ENCODE measurements at regions not wholly inside any gene's neighbourhood (a gene's known extent, or its start where the extent isn't known, plus 50 kb on each side); places are given as distances from the start of the nearest gene placed in this dataset.

DNA sequence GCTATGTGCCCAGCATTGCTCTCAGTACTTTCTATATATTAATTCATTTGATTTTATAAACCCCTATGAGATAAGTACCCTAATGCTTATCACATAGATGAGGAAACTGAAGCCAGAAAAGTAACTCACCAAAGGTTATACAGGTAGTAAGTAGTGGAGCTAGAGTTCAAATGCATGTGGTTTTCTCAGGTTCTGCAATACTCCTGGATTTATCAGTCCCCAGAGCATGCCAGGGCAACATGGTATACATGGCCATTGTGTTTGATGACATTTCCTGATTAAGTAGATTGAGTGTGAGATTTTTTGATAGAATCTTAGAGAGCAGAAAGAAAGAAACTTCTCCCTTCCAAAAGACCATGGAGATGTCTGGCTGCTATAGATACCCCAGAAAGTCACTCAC is 233.1 kb downstream of the IKZF2 start:
- peaks cover 0 to 2% of the 10 kb centered on the region in 2 donors for H3K4me1 ChIP-seq (ENCODE audit: control insufficient read depth in 2 of 2, insufficient read depth in 2 of 2, low read length in 1 of 2)
- no peaks in the 10 kb centered on the region for H3K9me3 ChIP-seq (ENCODE audit: control insufficient read depth in 2 of 2, insufficient read depth in 1 of 2, low read depth in 1 of 2, low read length in 1 of 2)
- H3K27me3 ChIP-seq (ENCODE audit: control insufficient read depth in 1 of 2, insufficient read depth in 2 of 2, low read length in 2 of 2): no peaks in the 10 kb centered on the region
- H3K36me3 ChIP-seq (ENCODE audit: control insufficient read depth in 2 of 2, insufficient read depth in 2 of 2, low read length in 1 of 2): no peaks in the 10 kb centered on the region
- H3K4me3 ChIP-seq (ENCODE audit: low read depth in 1 of 2, low read length in 2 of 2): no peak overlapping the region
- H3K27ac ChIP-seq (ENCODE audit: low read depth in 2 of 2, low read length in 1 of 2): peak overlapping the region; percentile 43 to 71

GRCh38 chr2:212915121-212915782 is 236.2 kb downstream of the IKZF2 start:
- Histone ChIP-seq H3K9me3 (ENCODE audit: control insufficient read depth in 2 of 2, insufficient read depth in 1 of 2, low read depth in 1 of 2, low read length in 1 of 2) (no peaks in the 10 kb centered on the region), H3K27ac (ENCODE audit: low read depth in 2 of 2, low read length in 1 of 2) (peak overlapping the region; percentile 27 to 45), H3K4me3 (ENCODE audit: low read depth in 1 of 2, low read length in 2 of 2) (no peak overlapping the region), H3K4me1 (ENCODE audit: control insufficient read depth in 2 of 2, insufficient read depth in 2 of 2, low read length in 1 of 2) (peaks cover 0 to 2% of the 10 kb centered on the region in 2 donors), H3K36me3 (ENCODE audit: control insufficient read depth in 2 of 2, insufficient read depth in 2 of 2, low read length in 1 of 2) (no peaks in the 10 kb centered on the region), H3K27me3 (ENCODE audit: control insufficient read depth in 1 of 2, insufficient read depth in 2 of 2, low read length in 2 of 2) (no peaks in the 10 kb centered on the region)
- WGBS, 2 donors: 60 to 65% methylated on average over 4 of the region's 4 CpGs

GRCh38 chr2:212914392-212914791 is 237.0 kb downstream of the IKZF2 start:
- Histone ChIP-seq H3K27ac (ENCODE audit: low read depth in 2 of 2, low read length in 1 of 2) (peak overlapping the region in 1 of 2 donors; percentile 82), H3K27me3 (ENCODE audit: control insufficient read depth in 1 of 2, insufficient read depth in 2 of 2, low read length in 2 of 2) (no peaks in the 10 kb centered on the region), H3K4me1 (ENCODE audit: control insufficient read depth in 2 of 2, insufficient read depth in 2 of 2, low read length in 1 of 2) (peaks cover 0 to 2% of the 10 kb centered on the region in 2 donors), H3K9me3 (ENCODE audit: control insufficient read depth in 2 of 2, insufficient read depth in 1 of 2, low read depth in 1 of 2, low read length in 1 of 2) (no peaks in the 10 kb centered on the region), H3K36me3 (ENCODE audit: control insufficient read depth in 2 of 2, insufficient read depth in 2 of 2, low read length in 1 of 2) (no peaks in the 10 kb centered on the region), H3K4me3 (ENCODE audit: low read depth in 1 of 2, low read length in 2 of 2) (no peak overlapping the region)
- 55 to 63% methylated on average over 3 of the region's 3 CpGs for WGBS, 2 donors

DNA sequence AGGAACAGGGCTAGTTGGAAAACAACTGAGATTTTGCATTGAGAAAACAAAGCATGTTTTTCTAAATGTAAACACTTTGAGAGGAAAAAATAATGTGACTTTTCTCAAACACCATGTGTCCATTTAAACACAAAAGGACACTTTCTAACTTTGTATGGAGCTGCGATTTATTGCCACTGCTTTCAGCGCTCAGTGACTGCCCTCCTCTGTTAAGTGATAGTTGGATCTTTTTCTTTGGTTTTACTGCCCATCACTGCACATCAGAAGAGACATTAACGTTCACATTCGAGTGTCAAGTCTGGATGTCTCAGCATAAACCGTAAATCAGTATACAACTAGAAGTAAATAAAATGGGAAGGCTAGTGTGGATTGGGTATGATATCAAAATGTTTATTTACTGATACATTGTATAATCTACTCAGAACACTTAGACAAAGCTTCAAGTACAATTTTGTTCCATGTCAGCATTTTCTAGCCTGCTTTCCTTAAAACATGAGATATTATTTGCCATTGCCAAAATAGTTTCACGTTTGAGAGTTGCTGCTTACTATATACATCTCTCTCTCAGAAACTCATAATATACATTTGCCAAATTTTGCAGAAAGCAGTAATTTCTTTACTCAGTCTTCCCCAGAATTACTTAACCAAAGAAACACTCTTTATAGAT is 237.6 kb downstream of the IKZF2 start:
- Histone ChIP-seq H3K27ac (ENCODE audit: low read depth in 2 of 2, low read length in 1 of 2) (peak overlapping the region; percentile 80 to 93), H3K4me3 (ENCODE audit: low read depth in 1 of 2, low read length in 2 of 2) (no peak overlapping the region), H3K27me3 (ENCODE audit: control insufficient read depth in 1 of 2, insufficient read depth in 2 of 2, low read length in 2 of 2) (no peaks in the 10 kb centered on the region), H3K9me3 (ENCODE audit: control insufficient read depth in 2 of 2, insufficient read depth in 1 of 2, low read depth in 1 of 2, low read length in 1 of 2) (no peaks in the 10 kb centered on the region), H3K36me3 (ENCODE audit: control insufficient read depth in 2 of 2, insufficient read depth in 2 of 2, low read length in 1 of 2) (no peaks in the 10 kb centered on the region), H3K4me1 (ENCODE audit: control insufficient read depth in 2 of 2, insufficient read depth in 2 of 2, low read length in 1 of 2) (peaks cover 0 to 1% of the 10 kb centered on the region in 2 donors)
- WGBS, 2 donors: 65 to 69% methylated on average over 6 of the region's 6 CpGs

GRCh38 chr2:212912445-212913103 is 238.8 kb downstream of the IKZF2 start:
- Histone ChIP-seq H3K36me3 (ENCODE audit: control insufficient read depth in 2 of 2, insufficient read depth in 2 of 2, low read length in 1 of 2) (no peaks in the 10 kb centered on the region), H3K9me3 (ENCODE audit: control insufficient read depth in 2 of 2, insufficient read depth in 1 of 2, low read depth in 1 of 2, low read length in 1 of 2) (no peaks in the 10 kb centered on the region), H3K4me1 (ENCODE audit: control insufficient read depth in 2 of 2, insufficient read depth in 2 of 2, low read length in 1 of 2) (no peaks in the 10 kb centered on the region), H3K27ac (ENCODE audit: low read depth in 2 of 2, low read length in 1 of 2) (peak overlapping the region; percentile 58 to 80), H3K27me3 (ENCODE audit: control insufficient read depth in 1 of 2, insufficient read depth in 2 of 2, low read length in 2 of 2) (no peaks in the 10 kb centered on the region), H3K4me3 (ENCODE audit: low read depth in 1 of 2, low read length in 2 of 2) (no peak overlapping the region)
- 41 to 47% methylated on average over 7 of the region's 7 CpGs for WGBS, 2 donors

DNA sequence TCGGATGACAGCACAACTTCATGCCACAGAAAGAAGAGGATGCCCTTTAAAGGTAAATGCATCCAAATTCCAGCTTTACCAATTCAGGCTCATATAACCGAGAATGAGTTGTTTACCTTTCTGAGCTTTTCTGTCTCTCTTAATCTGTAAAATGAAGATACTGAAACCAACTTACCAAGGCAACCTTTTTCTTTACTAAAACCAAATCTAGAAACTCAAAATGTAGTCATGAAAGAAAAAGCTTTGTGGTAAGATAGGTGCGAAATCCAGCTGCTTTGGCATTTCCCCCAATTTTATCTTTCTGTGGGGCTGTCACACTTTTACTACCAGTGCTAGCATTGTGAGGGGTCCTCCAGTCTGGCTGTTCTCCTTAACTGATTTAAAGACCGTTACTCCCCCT is 240.4 kb downstream of the IKZF2 start:
- no peaks in the 10 kb centered on the region for H3K9me3 ChIP-seq (ENCODE audit: control insufficient read depth in 2 of 2, insufficient read depth in 1 of 2, low read depth in 1 of 2, low read length in 1 of 2)
- H3K4me3 ChIP-seq (ENCODE audit: low read depth in 1 of 2, low read length in 2 of 2): no peak overlapping the region
- 73 to 76% methylated on average over 4 of the region's 4 CpGs for WGBS, 2 donors
- H3K36me3 ChIP-seq (ENCODE audit: control insufficient read depth in 2 of 2, insufficient read depth in 2 of 2, low read length in 1 of 2): no peaks in the 10 kb centered on the region
- peak overlapping the region; percentile 68 to 76 for H3K27ac ChIP-seq (ENCODE audit: low read depth in 2 of 2, low read length in 1 of 2)
- no peaks in the 10 kb centered on the region for H3K27me3 ChIP-seq (ENCODE audit: control insufficient read depth in 1 of 2, insufficient read depth in 2 of 2, low read length in 2 of 2)
- H3K4me1 ChIP-seq (ENCODE audit: control insufficient read depth in 2 of 2, insufficient read depth in 2 of 2, low read length in 1 of 2): no peaks in the 10 kb centered on the region

DNA sequence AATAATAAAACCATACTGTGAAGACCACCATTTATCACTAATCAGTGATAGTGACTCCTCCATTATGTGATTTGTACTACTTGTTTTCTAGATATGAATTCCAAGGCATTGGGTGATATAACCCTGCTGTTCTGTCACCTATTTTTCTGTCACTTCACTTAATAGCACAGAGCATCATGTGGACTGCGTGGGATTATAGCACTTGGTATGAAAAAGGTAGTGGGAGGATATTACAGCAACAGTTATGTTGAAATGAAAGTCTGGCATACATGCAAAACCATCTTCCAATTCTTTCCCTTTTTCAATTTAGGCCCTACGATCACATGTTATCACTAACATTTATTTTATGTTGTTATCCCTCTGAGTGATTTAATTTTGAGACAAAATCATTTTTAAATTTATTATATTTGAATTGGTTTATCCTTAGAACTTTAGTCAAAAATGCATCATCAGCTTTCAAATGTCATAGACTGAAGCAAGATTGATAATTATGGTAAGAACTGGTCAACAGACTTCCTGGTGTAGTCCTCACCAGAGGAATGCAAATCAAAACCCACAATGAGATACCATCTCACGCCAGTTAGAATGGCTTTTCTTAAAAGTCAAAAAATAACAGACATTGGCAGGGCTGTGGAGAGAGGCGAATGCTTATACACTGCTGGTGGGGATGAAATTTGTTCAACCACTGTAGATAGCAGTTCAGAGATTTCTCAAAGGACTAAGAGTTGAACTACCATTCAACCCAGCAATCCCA is 242.6 kb downstream of the IKZF2 start:
- no peaks in the 10 kb centered on the region for H3K36me3 ChIP-seq (ENCODE audit: control insufficient read depth in 2 of 2, insufficient read depth in 2 of 2, low read length in 1 of 2)
- no peak overlapping the region for H3K4me3 ChIP-seq (ENCODE audit: low read depth in 1 of 2, low read length in 2 of 2)
- no peaks in the 10 kb centered on the region for H3K9me3 ChIP-seq (ENCODE audit: control insufficient read depth in 2 of 2, insufficient read depth in 1 of 2, low read depth in 1 of 2, low read length in 1 of 2)
- WGBS, 2 donors: 85 to 91% methylated on average over 4 of the region's 4 CpGs
- H3K27ac ChIP-seq (ENCODE audit: low read depth in 2 of 2, low read length in 1 of 2): no peak overlapping the region
- no peaks in the 10 kb centered on the region for H3K27me3 ChIP-seq (ENCODE audit: control insufficient read depth in 1 of 2, insufficient read depth in 2 of 2, low read length in 2 of 2)
- no peaks in the 10 kb centered on the region for H3K4me1 ChIP-seq (ENCODE audit: control insufficient read depth in 2 of 2, insufficient read depth in 2 of 2, low read length in 1 of 2)

DNA sequence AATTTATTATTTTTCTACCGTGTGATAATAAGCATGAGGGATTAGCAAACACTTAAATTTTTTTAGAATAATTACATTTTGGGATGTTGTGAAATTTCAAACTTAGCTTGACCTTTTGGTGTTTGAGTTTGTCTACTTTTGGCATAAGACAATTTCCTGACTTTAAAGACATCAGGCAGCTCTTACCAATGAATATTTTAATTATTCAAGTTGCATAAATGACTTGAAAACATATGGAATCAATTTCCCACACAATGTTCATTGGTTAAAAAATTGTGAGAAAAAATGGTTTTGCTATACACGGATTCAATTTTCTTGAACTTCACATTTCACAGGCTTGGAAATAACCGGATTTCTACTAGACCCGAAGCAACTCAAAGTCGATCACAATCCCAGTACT is 243.4 kb downstream of the IKZF2 start:
- Histone ChIP-seq H3K4me3 (ENCODE audit: low read depth in 1 of 2, low read length in 2 of 2) (no peak overlapping the region), H3K27me3 (ENCODE audit: control insufficient read depth in 1 of 2, insufficient read depth in 2 of 2, low read length in 2 of 2) (no peaks in the 10 kb centered on the region), H3K36me3 (ENCODE audit: control insufficient read depth in 2 of 2, insufficient read depth in 2 of 2, low read length in 1 of 2) (no peaks in the 10 kb centered on the region), H3K4me1 (ENCODE audit: control insufficient read depth in 2 of 2, insufficient read depth in 2 of 2, low read length in 1 of 2) (no peaks in the 10 kb centered on the region), H3K9me3 (ENCODE audit: control insufficient read depth in 2 of 2, insufficient read depth in 1 of 2, low read depth in 1 of 2, low read length in 1 of 2) (no peaks in the 10 kb centered on the region), H3K27ac (ENCODE audit: low read depth in 2 of 2, low read length in 1 of 2) (no peak overlapping the region)
- WGBS, 2 donors: 86 to 92% methylated on average over 5 of the region's 5 CpGs

DNA sequence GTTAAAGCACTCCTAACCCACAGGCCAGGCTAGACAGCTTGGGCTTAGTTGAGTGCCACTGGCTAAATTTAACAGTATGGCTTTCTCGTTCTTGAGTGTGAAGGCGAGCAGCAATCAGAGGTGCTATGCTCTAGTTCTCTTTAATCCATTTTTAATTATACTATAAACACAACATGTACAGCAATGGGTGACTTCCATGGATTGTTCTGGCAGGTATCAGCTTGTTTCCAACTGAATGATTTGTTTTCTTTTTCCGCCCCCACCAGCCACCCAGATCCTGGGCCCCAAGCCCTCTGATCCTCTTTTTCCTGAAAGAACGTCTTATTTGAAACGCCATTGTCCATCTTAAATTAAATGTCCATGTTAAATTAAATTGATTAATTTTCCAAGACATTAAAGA is 244.8 kb downstream of the IKZF2 start:
- H3K27me3 ChIP-seq (ENCODE audit: control insufficient read depth in 1 of 2, insufficient read depth in 2 of 2, low read length in 2 of 2): no peaks in the 10 kb centered on the region
- WGBS, 2 donors: 48 to 62% methylated on average over 5 of the region's 5 CpGs
- H3K9me3 ChIP-seq (ENCODE audit: control insufficient read depth in 2 of 2, insufficient read depth in 1 of 2, low read depth in 1 of 2, low read length in 1 of 2): no peaks in the 10 kb centered on the region
- H3K36me3 ChIP-seq (ENCODE audit: control insufficient read depth in 2 of 2, insufficient read depth in 2 of 2, low read length in 1 of 2): no peaks in the 10 kb centered on the region
- H3K4me1 ChIP-seq (ENCODE audit: control insufficient read depth in 2 of 2, insufficient read depth in 2 of 2, low read length in 1 of 2): no peaks in the 10 kb centered on the region
- H3K27ac ChIP-seq (ENCODE audit: low read depth in 2 of 2, low read length in 1 of 2): peak overlapping the region; percentile 78 to 84
- no peak overlapping the region for H3K4me3 ChIP-seq (ENCODE audit: low read depth in 1 of 2, low read length in 2 of 2)

All from esophagus (tissue), 2 donors.